ENCODE measurements at regions not wholly inside any gene's neighbourhood (a gene's known extent, or its start where the extent isn't known, plus 50 kb on each side); places are given as distances from the start of the nearest gene placed in this dataset.

GRCh38 chr6:10099529-10100140, 315.2 kb downstream of the TFAP2A start:
- DNase-seq (ENCODE audit: low spot score in 2 of 2), result no peak
- no peak overlapping the region for H3K4me3 ChIP-seq

DNA sequence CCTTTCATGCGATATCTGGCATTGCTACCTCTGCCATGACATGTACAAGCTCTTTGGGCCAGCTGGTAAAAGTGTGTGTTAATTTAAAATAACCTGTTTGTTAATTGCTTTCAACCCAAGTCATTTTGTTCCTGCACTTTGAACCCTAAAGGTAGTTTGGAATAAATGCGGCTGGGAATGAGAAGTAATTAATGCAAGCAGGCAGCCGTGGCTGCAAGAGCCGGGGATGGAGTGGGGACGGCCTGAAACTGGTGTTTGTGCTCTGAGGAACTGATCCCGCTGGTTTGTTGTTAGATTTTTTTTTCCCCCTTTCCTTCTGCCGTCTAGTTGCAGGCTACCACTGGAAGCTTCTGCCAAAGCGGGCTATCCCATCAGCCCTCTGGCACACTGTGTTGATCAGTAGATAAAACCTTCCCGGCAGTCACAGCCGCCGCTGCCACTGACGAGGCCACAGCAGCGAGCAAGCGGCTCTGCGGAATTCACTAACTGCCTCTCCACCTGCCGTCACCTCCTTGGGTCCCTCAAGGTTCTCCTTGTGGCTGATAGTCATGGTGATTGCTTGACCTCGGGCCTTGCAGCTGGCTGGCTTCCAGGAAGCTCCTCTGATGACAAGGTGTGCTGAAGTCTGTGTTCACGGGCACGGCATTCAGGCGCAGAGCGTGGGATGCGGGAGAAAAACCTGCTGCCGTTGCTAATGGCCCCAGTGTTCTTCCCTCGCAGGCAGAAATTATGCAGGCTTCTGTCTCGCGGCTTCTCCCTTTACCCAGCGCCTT, 315.9 kb downstream of the TFAP2A start:
- TF ChIP-seq, protein P1, sequence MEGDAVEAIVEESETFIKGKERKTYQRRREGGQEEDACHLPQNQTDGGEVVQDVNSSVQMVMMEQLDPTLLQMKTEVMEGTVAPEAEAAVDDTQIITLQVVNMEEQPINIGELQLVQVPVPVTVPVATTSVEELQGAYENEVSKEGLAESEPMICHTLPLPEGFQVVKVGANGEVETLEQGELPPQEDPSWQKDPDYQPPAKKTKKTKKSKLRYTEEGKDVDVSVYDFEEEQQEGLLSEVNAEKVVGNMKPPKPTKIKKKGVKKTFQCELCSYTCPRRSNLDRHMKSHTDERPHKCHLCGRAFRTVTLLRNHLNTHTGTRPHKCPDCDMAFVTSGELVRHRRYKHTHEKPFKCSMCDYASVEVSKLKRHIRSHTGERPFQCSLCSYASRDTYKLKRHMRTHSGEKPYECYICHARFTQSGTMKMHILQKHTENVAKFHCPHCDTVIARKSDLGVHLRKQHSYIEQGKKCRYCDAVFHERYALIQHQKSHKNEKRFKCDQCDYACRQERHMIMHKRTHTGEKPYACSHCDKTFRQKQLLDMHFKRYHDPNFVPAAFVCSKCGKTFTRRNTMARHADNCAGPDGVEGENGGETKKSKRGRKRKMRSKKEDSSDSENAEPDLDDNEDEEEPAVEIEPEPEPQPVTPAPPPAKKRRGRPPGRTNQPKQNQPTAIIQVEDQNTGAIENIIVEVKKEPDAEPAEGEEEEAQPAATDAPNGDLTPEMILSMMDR (IDR thresholded peaks at IDR 0.05), result no peak
- Histone ChIP-seq H3K36me3 (no peaks in the 10 kb centered on the region), H3K4me3 (no peak overlapping the region), H3K27me3 (no peaks in the 10 kb centered on the region), H3K4me1 (no peaks in the 10 kb centered on the region), H3K27ac (no peak overlapping the region), H3K9me3 (no peaks in the 10 kb centered on the region)
- DNase-seq (ENCODE audit: low spot score in 2 of 2), result no peak
- intact Hi-C loops (cut with DNase I), result no loop called here

More at GRCh38 chr6:10099529-10100140, 315.2 kb downstream of the TFAP2A start:
- TF ChIP-seq, protein P1 (IDR thresholded peaks at IDR 0.05), result no peak
- Histone ChIP-seq H3K4me1 (no peaks in the 10 kb centered on the region), H3K27ac (no peak overlapping the region), H3K36me3 (no peaks in the 10 kb centered on the region), H3K27me3 (no peaks in the 10 kb centered on the region), H3K9me3 (no peaks in the 10 kb centered on the region)
- intact Hi-C loops (cut with DNase I), result no loop called here

DNA sequence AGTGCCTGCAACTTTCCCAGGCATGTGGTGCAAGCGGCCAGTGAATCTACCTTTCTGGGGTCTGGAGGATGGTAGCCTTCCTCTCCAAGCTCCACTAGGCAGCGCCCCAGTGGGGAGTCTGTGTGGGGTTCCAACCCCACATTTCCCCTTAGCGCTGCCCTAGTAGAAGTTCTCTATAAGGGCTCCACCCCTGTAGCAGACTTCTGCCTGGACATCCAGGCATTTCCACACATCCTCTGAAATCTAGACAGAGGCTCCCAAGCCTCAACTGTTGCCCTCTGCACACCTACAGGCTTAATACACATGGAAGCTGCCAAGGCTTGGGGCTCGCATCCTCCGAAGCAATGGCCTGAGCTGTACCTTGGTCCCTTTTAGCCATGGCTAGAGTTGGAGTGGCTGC, 321.6 kb downstream of the TFAP2A start:
- intact Hi-C loops (cut with DNase I), result no loop called here
- H3K4me1 ChIP-seq, result no peaks in the 10 kb centered on the region
- DNase-seq (ENCODE audit: low spot score in 2 of 2), result no peak
- TF ChIP-seq, protein P1 (IDR thresholded peaks at IDR 0.05), result no peak
- no peak overlapping the region for H3K27ac ChIP-seq
- no peaks in the 10 kb centered on the region for H3K27me3 ChIP-seq
- no peaks in the 10 kb centered on the region for H3K36me3 ChIP-seq
- H3K4me3 ChIP-seq, result no peak overlapping the region
- H3K9me3 ChIP-seq, result no peaks in the 10 kb centered on the region

GRCh38 chr6:10084111-10084986, 330.5 kb downstream of the TFAP2A start:
- intact Hi-C loops (cut with DNase I), result no loop called here
- Histone ChIP-seq H3K36me3 (no peaks in the 10 kb centered on the region), H3K4me1 (no peaks in the 10 kb centered on the region), H3K9me3 (no peaks in the 10 kb centered on the region), H3K27me3 (no peaks in the 10 kb centered on the region), H3K4me3 (no peak overlapping the region), H3K27ac (no peak overlapping the region)
- TF ChIP-seq, protein P1 (IDR thresholded peaks at IDR 0.05), result no peak
- no peak for DNase-seq (ENCODE audit: low spot score in 2 of 2)

- H3K36me3 ChIP-seq, result no peaks in the 10 kb centered on the region
- DNase-seq (ENCODE audit: low spot score in 2 of 2), result no peak
- H3K27me3 ChIP-seq, result no peaks in the 10 kb centered on the region
- TF ChIP-seq, protein P1 (IDR thresholded peaks at IDR 0.05), result no peak
- no peak overlapping the region for H3K4me3 ChIP-seq
- H3K27ac ChIP-seq, result no peak overlapping the region
- no peaks in the 10 kb centered on the region for H3K9me3 ChIP-seq
- no peaks in the 10 kb centered on the region for H3K4me1 ChIP-seq
- intact Hi-C loops (cut with DNase I), result no loop called here
These were observed 332.5 kb downstream of the TFAP2A start for GRCh38 chr6:10082385-10082784.

Measured in ascending aorta (tissue), 2 donors.